Lower leg skin (tissue), 4 donors: ENCODE measurements at regions not wholly inside any gene's neighbourhood (a gene's known extent, or its start where the extent isn't known, plus 50 kb on each side); places are given as distances from the start of the nearest gene placed in this dataset.
"Not testable (repeated sequence)": the region's sequence is repeated elsewhere in the genome, so short reads cannot be mapped to it uniquely, and the experiment has no call there.

ENCODE experiments used
- DNase-seq, 2 donors: peaks; one replicate each; pipeline ENCODE4 v3.0.0-alpha.2; 2019; ENCODE audit warnings: low spot score in 2 of 2
- H3K4me3 ChIP-seq: fragments of 200-600 bp; sonication (generic); 2 replicates; pipeline ENCODE4 v1.5.1; 2017; ENCODE audit warnings: mild to moderate bottlenecking, low read depth; ENCODE audit not compliant: poor library complexity, severe bottlenecking
- POLR2A ChIP-seq, 2 donors: fragments of 450-650 bp; IDR thresholded peaks; one replicate each; pipeline ENCODE4 v1.6.1; 2016 to 2017; ENCODE audit warnings: antibody characterized with exemption in 2 of 2, mild to moderate bottlenecking in 1 of 2, moderate library complexity in 1 of 2
- WGBS, 2 donors: methylation state at CpG; one replicate each; pipeline ENCODE4 v1.1.5; 2018; 5-methylcytosine and 5-hydroxymethylcytosine counted together
- intact Hi-C: fragments of 100-400 bp; cut with DNase I; formaldehyde crosslinking; loops from one replicate; pipeline ENCODE4 v1.15.0; 2023; ENCODE audit warnings: low total_unique reads
- TF ChIP-seq, protein P1 (sequence below), 3 donors: fragments of 450-650 bp; IDR thresholded peaks; one replicate each; pipeline ENCODE4 v1.5.1; 2016; ENCODE audit warnings: antibody characterized with exemption in 3 of 3, mild to moderate bottlenecking in 3 of 3, moderate library complexity in 2 of 3

DNA sequence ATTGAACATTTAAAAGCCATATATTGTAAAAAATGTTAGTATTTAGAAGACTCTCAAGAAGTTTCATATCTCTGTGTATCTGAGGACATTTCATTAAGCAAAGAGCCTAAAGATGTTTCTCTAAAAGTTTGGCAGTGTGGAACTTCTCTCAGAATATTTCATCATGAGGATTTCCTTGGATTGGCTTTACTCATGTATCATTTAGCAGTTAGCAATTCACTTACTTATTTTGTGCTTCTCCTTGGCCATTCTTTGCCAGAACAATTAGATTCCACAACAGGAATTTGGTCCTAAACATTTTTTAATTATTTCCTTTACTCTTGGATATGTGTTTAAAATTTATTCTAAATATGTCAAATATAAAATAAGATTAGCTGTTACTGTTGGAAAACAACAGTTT, 345.0 kb upstream of the LRRTM4 start:
- no peak for TF ChIP-seq POLR2A (IDR thresholded peaks at IDR 0.05)
- TF ChIP-seq, protein P1, sequence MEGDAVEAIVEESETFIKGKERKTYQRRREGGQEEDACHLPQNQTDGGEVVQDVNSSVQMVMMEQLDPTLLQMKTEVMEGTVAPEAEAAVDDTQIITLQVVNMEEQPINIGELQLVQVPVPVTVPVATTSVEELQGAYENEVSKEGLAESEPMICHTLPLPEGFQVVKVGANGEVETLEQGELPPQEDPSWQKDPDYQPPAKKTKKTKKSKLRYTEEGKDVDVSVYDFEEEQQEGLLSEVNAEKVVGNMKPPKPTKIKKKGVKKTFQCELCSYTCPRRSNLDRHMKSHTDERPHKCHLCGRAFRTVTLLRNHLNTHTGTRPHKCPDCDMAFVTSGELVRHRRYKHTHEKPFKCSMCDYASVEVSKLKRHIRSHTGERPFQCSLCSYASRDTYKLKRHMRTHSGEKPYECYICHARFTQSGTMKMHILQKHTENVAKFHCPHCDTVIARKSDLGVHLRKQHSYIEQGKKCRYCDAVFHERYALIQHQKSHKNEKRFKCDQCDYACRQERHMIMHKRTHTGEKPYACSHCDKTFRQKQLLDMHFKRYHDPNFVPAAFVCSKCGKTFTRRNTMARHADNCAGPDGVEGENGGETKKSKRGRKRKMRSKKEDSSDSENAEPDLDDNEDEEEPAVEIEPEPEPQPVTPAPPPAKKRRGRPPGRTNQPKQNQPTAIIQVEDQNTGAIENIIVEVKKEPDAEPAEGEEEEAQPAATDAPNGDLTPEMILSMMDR (IDR thresholded peaks at IDR 0.05): no peak
- no peak overlapping the region for H3K4me3 ChIP-seq
- intact Hi-C loops: no loop called here
- no peak for DNase-seq

DNA sequence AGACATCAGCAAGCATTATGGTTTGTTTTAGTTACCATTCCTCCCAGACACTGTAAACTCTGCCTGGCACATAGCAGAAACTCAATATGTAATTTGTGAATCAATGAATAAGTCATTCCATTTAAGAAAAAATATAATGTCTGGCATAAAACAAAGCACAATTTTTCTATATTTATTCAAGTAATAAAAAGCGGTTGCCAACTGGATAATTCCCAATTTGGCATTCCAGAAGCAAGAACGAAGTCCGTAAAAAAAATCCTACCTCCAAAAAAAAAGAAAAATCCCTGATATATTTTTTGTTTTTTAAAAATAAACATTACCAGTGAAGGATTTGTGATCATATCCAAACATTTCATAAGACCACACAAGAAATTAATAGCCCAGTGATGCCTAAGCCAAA, 351.3 kb upstream of the LRRTM4 start:
- 47 to 76% methylated on average over 3 of the region's 3 CpGs for WGBS, 2 donors
- no peak for DNase-seq
- no peak overlapping the region for H3K4me3 ChIP-seq
- TF ChIP-seq, protein P1 (IDR thresholded peaks at IDR 0.05): no peak
- no peak for TF ChIP-seq POLR2A (IDR thresholded peaks at IDR 0.05)
- intact Hi-C loops: no loop called here

DNA sequence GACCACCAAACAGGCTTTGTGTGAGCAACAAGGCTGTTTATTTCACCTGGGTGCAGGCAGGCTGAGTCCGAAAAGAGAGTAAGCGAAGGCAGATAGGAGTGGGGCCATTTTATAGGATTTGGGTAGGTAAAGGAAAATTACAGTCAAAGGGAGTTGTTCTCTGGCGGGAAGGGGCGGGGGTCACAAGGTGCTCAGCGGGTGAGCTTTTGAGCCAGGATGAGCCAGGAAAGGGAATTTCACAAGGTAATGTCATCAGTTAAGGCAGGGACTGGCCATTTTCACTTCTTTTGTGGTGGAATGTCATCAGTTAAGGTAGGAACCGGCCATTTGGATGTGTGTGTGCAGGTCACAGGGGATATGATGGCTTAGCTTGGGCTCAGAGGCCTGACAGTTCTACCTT, 378.0 kb upstream of the LRRTM4 start:
- WGBS, 2 donors: 86 to 88% methylated on average over 6 of the region's 6 CpGs
- H3K4me3 ChIP-seq, intact Hi-C loops, DNase-seq: not testable (repeated sequence)

DNA sequence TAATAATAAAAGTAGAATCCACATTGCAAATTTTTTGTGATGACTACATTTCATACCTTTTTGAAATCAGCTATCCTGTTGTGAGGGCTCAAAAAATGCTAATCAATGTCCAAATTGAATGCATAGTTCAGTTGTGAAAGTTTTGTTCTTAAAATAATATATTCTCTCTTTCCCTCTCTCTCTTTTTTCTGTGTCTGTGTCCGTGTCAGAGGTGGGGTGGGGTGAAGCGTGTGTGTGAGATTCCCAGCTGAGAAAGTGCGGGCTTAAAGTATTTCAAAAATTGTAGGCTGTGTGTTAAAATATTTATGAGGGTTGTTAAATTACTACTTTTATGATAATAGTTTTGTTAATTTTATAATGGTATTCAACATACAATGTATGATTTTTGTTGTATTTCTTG, 388.0 kb upstream of the LRRTM4 start:
- no peak overlapping the region for H3K4me3 ChIP-seq
- DNase-seq: no peak
- intact Hi-C loops: no loop called here
- 80 to 81% methylated on average over 3 of the region's 3 CpGs for WGBS, 2 donors
- TF ChIP-seq POLR2A (IDR thresholded peaks at IDR 0.05): no peak
- TF ChIP-seq, protein P1 (IDR thresholded peaks at IDR 0.05): no peak

DNA sequence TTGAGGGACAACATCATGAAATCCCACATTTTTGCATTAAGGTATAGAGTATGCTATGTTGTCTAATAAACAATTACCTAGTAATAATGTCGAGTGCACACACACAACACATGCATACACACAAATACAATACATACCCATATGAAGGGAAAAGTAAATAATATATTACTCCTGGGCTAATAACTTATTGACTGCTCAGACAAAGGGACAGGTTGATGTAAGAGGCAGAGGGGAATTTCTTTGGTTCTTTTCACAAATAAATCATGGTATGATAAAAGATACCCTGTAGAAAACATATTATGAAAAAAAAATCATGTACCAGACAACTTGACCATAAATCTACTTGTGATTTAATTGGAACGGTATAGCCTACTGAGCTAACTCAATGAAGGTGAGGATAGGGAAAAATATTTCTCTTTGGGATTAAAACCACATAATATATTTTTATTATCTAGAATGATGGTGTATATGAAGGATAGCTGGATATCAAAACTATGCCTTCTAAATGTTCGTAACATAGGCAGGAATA, 398.7 kb upstream of the LRRTM4 start:
- intact Hi-C loops: no loop called here
- no peak for TF ChIP-seq POLR2A (IDR thresholded peaks at IDR 0.05)
- TF ChIP-seq, protein P1 (IDR thresholded peaks at IDR 0.05): no peak
- no peak for DNase-seq
- no peak overlapping the region for H3K4me3 ChIP-seq
- 65 to 68% methylated on average over 3 of the region's 3 CpGs for WGBS, 2 donors

DNA sequence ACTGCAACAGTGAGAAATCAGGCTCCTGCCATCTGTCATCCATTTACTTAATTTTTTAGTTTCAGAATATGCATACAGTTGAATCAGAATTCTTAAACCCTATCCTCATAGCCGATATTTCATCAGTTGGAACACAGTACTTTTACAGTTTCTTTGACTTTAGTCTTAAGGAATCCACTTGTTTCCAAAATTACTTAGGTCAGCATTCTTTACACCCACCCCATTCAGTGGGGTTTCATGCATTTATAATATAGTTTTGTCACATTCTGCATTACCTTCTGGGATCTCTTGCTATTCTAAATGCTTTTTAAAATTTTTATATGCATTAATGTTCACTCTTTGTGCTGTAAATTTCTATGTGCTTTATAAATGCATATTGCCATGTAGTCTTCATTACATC, 400.4 kb upstream of the LRRTM4 start:
- intact Hi-C loops: no loop called here
- DNase-seq: no peak
- 73 to 83% methylated on average over 1 of the region's 1 CpG for WGBS, 2 donors
- TF ChIP-seq, protein P1 (IDR thresholded peaks at IDR 0.05): no peak
- no peak for TF ChIP-seq POLR2A (IDR thresholded peaks at IDR 0.05)
- H3K4me3 ChIP-seq: no peak overlapping the region
